T47D (cell line): ENCODE measurements at regions not wholly inside any gene's neighbourhood (a gene's known extent, or its start where the extent isn't known, plus 50 kb on each side); places are given as distances from the start of the nearest gene placed in this dataset.

Source experiments
- DNase-seq, 2 experiments: peaks; one replicate each; pipeline versions ENCODE4 v3.0.0 to v3.0.0-alpha.2; 2011 to 2012; ENCODE audit warnings: low read depth in 1 of 2, low spot score in 1 of 2
- JUND ChIP-seq: IDR thresholded peaks from 2 replicates; pipeline ENCODE4 v1.6.1; 2012; ENCODE audit warnings: low read depth
- in situ Hi-C: cut with HindIII; loops from 2 replicates; pipeline ENCODE4 v1.10.0; 2016; ENCODE audit warnings: low sequenced_read_pairs, low pct_unique_long_range_greater_than_20kb

- no peak for TF ChIP-seq JUND
- in situ Hi-C loops, result no loop called here
- no peak for DNase-seq
Observed at GRCh38 chr6:78594668-78595066, 272.7 kb upstream of the IRAK1BP1 start.

- in situ Hi-C loops, result no loop called here
- no peak for DNase-seq
- no peak for TF ChIP-seq JUND
Observed at GRCh38 chr6:78597966-78598365, 269.4 kb upstream of the IRAK1BP1 start.

GRCh38 chr6:78598966-78599365 lies 268.4 kb upstream of the IRAK1BP1 start:
- no peak for TF ChIP-seq JUND
- in situ Hi-C loops, result no loop called here
- no peak for DNase-seq

- no peak for DNase-seq
- in situ Hi-C loops, result no loop called here
Observed at GRCh38 chr6:78599526-78599925, 267.8 kb upstream of the IRAK1BP1 start.

GRCh38 chr6:78605909-78606446 lies 261.4 kb upstream of the IRAK1BP1 start:
- in situ Hi-C loops, result no loop called here
- TF ChIP-seq JUND, result no peak
- DNase-seq, result no peak

More at GRCh38 chr6:78599526-78599925, 267.8 kb upstream of the IRAK1BP1 start:
- TF ChIP-seq JUND, result no peak

- DNase-seq, result no peak
- in situ Hi-C loops, result no loop called here
Observed at GRCh38 chr6:78607189-78607588, 260.2 kb upstream of the IRAK1BP1 start.

GRCh38 chr6:78611102-78611620 lies 256.2 kb upstream of the IRAK1BP1 start:
- in situ Hi-C loops, result no loop called here
- TF ChIP-seq JUND, result no peak
- DNase-seq, result no peak

More at GRCh38 chr6:78607189-78607588, 260.2 kb upstream of the IRAK1BP1 start:
- no peak for TF ChIP-seq JUND

- no peak for TF ChIP-seq JUND
- DNase-seq, result peak in 1 of 2 experiments; percentile 26
- in situ Hi-C loops, result no loop called here
Observed at GRCh38 chr6:78611886-78612480, 255.4 kb upstream of the IRAK1BP1 start.

GRCh38 chr6:78614961-78615360 lies 252.4 kb upstream of the IRAK1BP1 start:
- TF ChIP-seq JUND, result no peak
- DNase-seq, result no peak
- in situ Hi-C loops, result no loop called here

GRCh38 chr6:78615430-78615904 lies 251.9 kb upstream of the IRAK1BP1 start:
- no peak for DNase-seq
- no peak for TF ChIP-seq JUND
- in situ Hi-C loops, result no loop called here

- in situ Hi-C loops, result no loop called here
- no peak for TF ChIP-seq JUND
- DNase-seq, result no peak
Observed at GRCh38 chr6:78618970-78619369, 248.4 kb upstream of the IRAK1BP1 start.

GRCh38 chr6:78623554-78623953 lies 243.8 kb upstream of the IRAK1BP1 start:
- in situ Hi-C loops, result no loop called here
- TF ChIP-seq JUND, result no peak
- no peak for DNase-seq

GRCh38 chr6:78629154-78629721 lies 238.1 kb upstream of the IRAK1BP1 start:
- DNase-seq, result no peak
- in situ Hi-C loops, result no loop called here
- no peak for TF ChIP-seq JUND
